ENCODE measurements at regions not wholly inside any gene's neighbourhood (a gene's known extent, or its start where the extent isn't known, plus 50 kb on each side); places are given as distances from the start of the nearest gene placed in this dataset.

- TF ChIP-seq POLR2AphosphoS5 (IDR thresholded peaks at IDR 0.05) (no peak), POLR2A (IDR thresholded peaks at IDR 0.05) (no peak), CTCF (IDR thresholded peaks at IDR 0.05) (no peak)
- Histone ChIP-seq H3K27ac (no peak overlapping the region), H3K4me1 (replicated peaks) (no peaks in the 10 kb centered on the region), H3K4me3 (no peak overlapping the region), H3K36me3 (no peaks in the 10 kb centered on the region), H3K27me3 (replicated peaks; ENCODE audit: insufficient read depth) (no peaks in the 10 kb centered on the region), H3K9me3 (no peaks in the 10 kb centered on the region)
- no peak for DNase-seq (ENCODE audit: low spot score)
- intact Hi-C loops (cut with DNase I), result no loop called here
- 67% methylated on average over 1 of the region's 1 CpG for WGBS
Observed at GRCh38 chrY:21177306-21177800, 333.8 kb upstream of the RBMY1B start.

- H3K4me1 ChIP-seq (replicated peaks), result no peaks in the 10 kb centered on the region
- H3K36me3 ChIP-seq, result no peaks in the 10 kb centered on the region
- 44% methylated on average over 1 of the region's 1 CpG for WGBS
- intact Hi-C loops (cut with DNase I), result no loop called here
- no peak overlapping the region for H3K27ac ChIP-seq
- no peaks in the 10 kb centered on the region for H3K27me3 ChIP-seq (replicated peaks; ENCODE audit: insufficient read depth)
- no peaks in the 10 kb centered on the region for H3K9me3 ChIP-seq
- no peak for TF ChIP-seq POLR2AphosphoS5 (IDR thresholded peaks at IDR 0.05)
- no peak for TF ChIP-seq CTCF (IDR thresholded peaks at IDR 0.05)
- no peak for TF ChIP-seq POLR2A (IDR thresholded peaks at IDR 0.05)
- no peak for DNase-seq (ENCODE audit: low spot score)
- H3K4me3 ChIP-seq, result no peak overlapping the region
Observed at GRCh38 chrY:21178281-21178680, 332.9 kb upstream of the RBMY1B start.

- intact Hi-C loops (cut with DNase I), result no loop called here
Observed at GRCh38 chrY:21180921-21181320, 330.2 kb upstream of the RBMY1B start.

GRCh38 chrY:21184271-21184670 lies 326.9 kb upstream of the RBMY1B start:
- no peaks in the 10 kb centered on the region for H3K27me3 ChIP-seq (replicated peaks; ENCODE audit: insufficient read depth)
- no peak for DNase-seq (ENCODE audit: low spot score)
- H3K4me3 ChIP-seq, result no peak overlapping the region
- H3K4me1 ChIP-seq (replicated peaks), result no peaks in the 10 kb centered on the region
- H3K9me3 ChIP-seq, result no peaks in the 10 kb centered on the region
- no peak overlapping the region for H3K27ac ChIP-seq
- no peaks in the 10 kb centered on the region for H3K36me3 ChIP-seq
- 79% methylated on average over 1 of the region's 1 CpG for WGBS
- no peak for TF ChIP-seq POLR2AphosphoS5 (IDR thresholded peaks at IDR 0.05)
- TF ChIP-seq CTCF (IDR thresholded peaks at IDR 0.05), result no peak
- TF ChIP-seq POLR2A (IDR thresholded peaks at IDR 0.05), result no peak
- intact Hi-C loops (cut with DNase I), result no loop called here

More at GRCh38 chrY:21180921-21181320, 330.2 kb upstream of the RBMY1B start:
- Histone ChIP-seq H3K4me1 (replicated peaks) (no peaks in the 10 kb centered on the region), H3K27me3 (replicated peaks; ENCODE audit: insufficient read depth) (no peaks in the 10 kb centered on the region), H3K4me3 (no peak overlapping the region), H3K36me3 (no peaks in the 10 kb centered on the region), H3K9me3 (no peaks in the 10 kb centered on the region), H3K27ac (no peak overlapping the region)
- 65% methylated on average over 5 of the region's 5 CpGs for WGBS
- no peak for TF ChIP-seq POLR2A (IDR thresholded peaks at IDR 0.05)
- no peak for TF ChIP-seq CTCF (IDR thresholded peaks at IDR 0.05)
- TF ChIP-seq POLR2AphosphoS5 (IDR thresholded peaks at IDR 0.05), result no peak
- no peak for DNase-seq (ENCODE audit: low spot score)

GRCh38 chrY:21185419-21186105 lies 325.6 kb upstream of the RBMY1B start:
- Histone ChIP-seq H3K9me3 (no peaks in the 10 kb centered on the region), H3K4me3 (no peak overlapping the region), H3K36me3 (no peaks in the 10 kb centered on the region), H3K27ac (no peak overlapping the region), H3K27me3 (replicated peaks; ENCODE audit: insufficient read depth) (no peaks in the 10 kb centered on the region), H3K4me1 (replicated peaks) (no peaks in the 10 kb centered on the region)
- intact Hi-C loops (cut with DNase I), result no loop called here
- 54% methylated on average over 6 of the region's 6 CpGs for WGBS
- TF ChIP-seq POLR2AphosphoS5 (IDR thresholded peaks at IDR 0.05) (no peak), POLR2A (IDR thresholded peaks at IDR 0.05) (no peak), CTCF (IDR thresholded peaks at IDR 0.05) (no peak)
- no peak for DNase-seq (ENCODE audit: low spot score)

Measured in prostate gland (tissue), 2 donors.